ENCODE measurements at regions not wholly inside any gene's neighbourhood (a gene's known extent, or its start where the extent isn't known, plus 50 kb on each side); places are given as distances from the start of the nearest gene placed in this dataset.

- POLR2A ChIA-PET = no interaction called here
- ATAC-seq = no peak
- no peak for DNase-seq (ENCODE audit: low read depth in 1 of 2, low spot score in 1 of 2)
Measured at GRCh38 chr13:70237131-70237530, 128.9 kb upstream of the KLHL1 start.

GRCh38 chr13:70235565-70235964 lies 127.3 kb upstream of the KLHL1 start:
- Histone ChIP-seq H3K4me3 (no peak overlapping the region), H3K4me2 (no peak overlapping the region), H3K9me3 (no peaks in the 10 kb centered on the region), H3K27ac (no peak overlapping the region), H3K4me1 (no peaks in the 10 kb centered on the region)
- ChIA-PET POLR2A (no interaction called here), CTCF (no interaction called here)
- FAIRE-seq (no peak), DNase-seq (ENCODE audit: low read depth in 1 of 2, low spot score in 1 of 2) (no peak), ATAC-seq (no peak)
- 40% methylated on average over 2 of the region's 2 CpGs for WGBS (ENCODE audit: missing lambda C conversion rate)
- no peak for TF ChIP-seq FOSL2 (IDR thresholded peaks at IDR 0.05)
- TF ChIP-seq FOSL2 (CRISPR knock-in tag; IDR thresholded peaks at IDR 0.05) = no peak
- no peak for TF ChIP-seq NFE2L2 (conservative IDR thresholded peaks at IDR 0.05; ENCODE audit: low read length)
- no peak for TF ChIP-seq BCL3 (IDR thresholded peaks at IDR 0.05)
- no peak for TF ChIP-seq RFX5 (IDR thresholded peaks at IDR 0.05)
- no peak for TF ChIP-seq NR3C1 (IDR thresholded peaks at IDR 0.05)
- TF ChIP-seq ESRRA (IDR thresholded peaks at IDR 0.05; ENCODE audit: borderline replicate concordance, low read length) = no peak
- no peak for TF ChIP-seq HEYL (CRISPR knock-in tag; IDR thresholded peaks at IDR 0.05)
- TF ChIP-seq MYC (IDR thresholded peaks at IDR 0.05; ENCODE audit: borderline replicate concordance, low read length) = no peak
- TF ChIP-seq FOSB (CRISPR knock-in tag; IDR thresholded peaks at IDR 0.05) = no peak
- TF ChIP-seq ATOH8 (CRISPR knock-in tag; IDR thresholded peaks at IDR 0.05; ENCODE audit: low read depth) = no peak
- TF ChIP-seq E2F6 (IDR thresholded peaks at IDR 0.05; ENCODE audit: borderline replicate concordance, low read depth) = no peak
- TF ChIP-seq ZC3H11A (IDR thresholded peaks at IDR 0.05) = no peak
- TF ChIP-seq EHF (CRISPR knock-in tag; IDR thresholded peaks at IDR 0.05) = no peak
- no peak for TF ChIP-seq CBX8 (IDR thresholded peaks at IDR 0.05)
- TF ChIP-seq RNF2 (IDR thresholded peaks at IDR 0.05; ENCODE audit: borderline replicate concordance, low read depth) = no peak
- no peak for TF ChIP-seq MAZ (IDR thresholded peaks at IDR 0.05; ENCODE audit: borderline replicate concordance, low read depth, low read length)

More at GRCh38 chr13:70237131-70237530, 128.9 kb upstream of the KLHL1 start:
- Histone ChIP-seq H3K4me2 (no peak overlapping the region), H3K9me3 (no peaks in the 10 kb centered on the region), H3K27ac (no peak overlapping the region), H3K4me1 (no peaks in the 10 kb centered on the region), H3K4me3 (no peak overlapping the region)
- FAIRE-seq = no peak
- CTCF ChIA-PET = no interaction called here
- TF ChIP-seq GATA3 (IDR thresholded peaks at IDR 0.05; ENCODE audit: borderline replicate concordance) = no peak
- no peak for TF ChIP-seq JUNB (IDR thresholded peaks at IDR 0.05)
- TF ChIP-seq ZC3H11A (IDR thresholded peaks at IDR 0.05) = no peak
- TF ChIP-seq SREBF2 (IDR thresholded peaks at IDR 0.05) = no peak
- no peak for TF ChIP-seq EHMT2 (IDR thresholded peaks at IDR 0.05; ENCODE audit: low read depth)
- no peak for TF ChIP-seq CBX2 (IDR thresholded peaks at IDR 0.05; ENCODE audit: borderline replicate concordance, low read depth)
- no peak for TF ChIP-seq PBX3 (IDR thresholded peaks at IDR 0.05)
- no peak for TF ChIP-seq PHF8 (IDR thresholded peaks at IDR 0.05; ENCODE audit: borderline replicate concordance, low read depth)
- TF ChIP-seq HEYL (CRISPR knock-in tag; IDR thresholded peaks at IDR 0.05) = no peak
- TF ChIP-seq FOSB (CRISPR knock-in tag; IDR thresholded peaks at IDR 0.05) = no peak
- TF ChIP-seq MAFK (IDR thresholded peaks at IDR 0.05; ENCODE audit: partially characterized antibody) = no peak
- TF ChIP-seq ATOH8 (CRISPR knock-in tag; IDR thresholded peaks at IDR 0.05; ENCODE audit: low read depth) = no peak
- TF ChIP-seq HMGXB4 (CRISPR knock-in tag; IDR thresholded peaks at IDR 0.05; ENCODE audit: borderline replicate concordance) = no peak
- TF ChIP-seq ZFP36 (IDR thresholded peaks at IDR 0.05; ENCODE audit: borderline replicate concordance, partially characterized antibody) = no peak
- no peak for TF ChIP-seq FOXS1 (CRISPR knock-in tag; IDR thresholded peaks at IDR 0.05)
- TF ChIP-seq RNF2 (IDR thresholded peaks at IDR 0.05; ENCODE audit: borderline replicate concordance, low read depth) = no peak
- no peak for TF ChIP-seq TP53 (CRISPR knock-in tag; IDR thresholded peaks at IDR 0.05)
- TF ChIP-seq SMC3 (IDR thresholded peaks at IDR 0.05) = no peak
- TF ChIP-seq BCL3 (IDR thresholded peaks at IDR 0.05) = no peak
- no peak for TF ChIP-seq NPAS2 (CRISPR knock-in tag; IDR thresholded peaks at IDR 0.05; ENCODE audit: borderline replicate concordance)
